ENCODE measurements at regions not wholly inside any gene's neighbourhood (a gene's known extent, or its start where the extent isn't known, plus 50 kb on each side); places are given as distances from the start of the nearest gene placed in this dataset.

DNA sequence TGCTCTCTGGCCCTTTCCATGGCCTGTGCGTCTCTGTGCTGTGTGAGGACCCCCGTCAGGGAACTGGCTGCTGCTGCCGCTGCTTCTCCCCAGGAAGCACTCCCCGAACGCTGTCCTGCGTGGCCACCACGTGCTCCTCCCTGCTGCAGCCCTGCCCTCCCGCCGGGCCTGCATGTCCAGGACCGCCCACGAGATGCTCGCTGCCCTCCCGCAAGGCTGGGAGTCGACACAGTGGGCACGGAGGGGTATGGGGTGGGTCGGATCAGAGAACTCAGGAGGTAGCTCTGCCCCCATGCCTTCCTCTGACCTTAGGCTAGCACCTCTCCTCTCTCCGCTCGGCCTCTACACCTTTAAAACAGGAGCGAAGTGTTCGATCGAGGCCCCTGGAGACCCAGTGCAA, 171.9 kb upstream of the AJAP1 start:
- no peak for DNase-seq (ENCODE audit: unreplicated experiment)
- intact Hi-C loops (cut with micrococcal nuclease): no loop called here
- no peak overlapping the region for H3K27ac Mint-ChIP-seq (ENCODE audit: low read depth, unreplicated experiment)
- peaks cover 21% of the 10 kb centered on the region for H3K9me3 Mint-ChIP-seq (ENCODE audit: unreplicated experiment)
- CTCF ChIA-PET: interaction anchor here (0.6 kb wide), 1 partner anchor 1156 kb away, joined by 5 read pairs; no protein-coding TSS in a partner anchor
- no peaks in the 10 kb centered on the region for H3K4me1 Mint-ChIP-seq (ENCODE audit: insufficient read depth, unreplicated experiment)
- POLR2A ChIA-PET: no interaction called here
- H3K4me3 Mint-ChIP-seq (ENCODE audit: unreplicated experiment): no peak overlapping the region
- no peaks in the 10 kb centered on the region for H3K36me3 Mint-ChIP-seq (ENCODE audit: insufficient read depth, unreplicated experiment)
- no TSS peak for BruUV-seq (replicated peaks)
- no peaks in the 10 kb centered on the region for H3K27me3 Mint-ChIP-seq (ENCODE audit: insufficient read depth, unreplicated experiment)
- TF ChIP-seq, protein P1, sequence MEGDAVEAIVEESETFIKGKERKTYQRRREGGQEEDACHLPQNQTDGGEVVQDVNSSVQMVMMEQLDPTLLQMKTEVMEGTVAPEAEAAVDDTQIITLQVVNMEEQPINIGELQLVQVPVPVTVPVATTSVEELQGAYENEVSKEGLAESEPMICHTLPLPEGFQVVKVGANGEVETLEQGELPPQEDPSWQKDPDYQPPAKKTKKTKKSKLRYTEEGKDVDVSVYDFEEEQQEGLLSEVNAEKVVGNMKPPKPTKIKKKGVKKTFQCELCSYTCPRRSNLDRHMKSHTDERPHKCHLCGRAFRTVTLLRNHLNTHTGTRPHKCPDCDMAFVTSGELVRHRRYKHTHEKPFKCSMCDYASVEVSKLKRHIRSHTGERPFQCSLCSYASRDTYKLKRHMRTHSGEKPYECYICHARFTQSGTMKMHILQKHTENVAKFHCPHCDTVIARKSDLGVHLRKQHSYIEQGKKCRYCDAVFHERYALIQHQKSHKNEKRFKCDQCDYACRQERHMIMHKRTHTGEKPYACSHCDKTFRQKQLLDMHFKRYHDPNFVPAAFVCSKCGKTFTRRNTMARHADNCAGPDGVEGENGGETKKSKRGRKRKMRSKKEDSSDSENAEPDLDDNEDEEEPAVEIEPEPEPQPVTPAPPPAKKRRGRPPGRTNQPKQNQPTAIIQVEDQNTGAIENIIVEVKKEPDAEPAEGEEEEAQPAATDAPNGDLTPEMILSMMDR (IDR thresholded peaks at IDR 0.05; ENCODE audit: unreplicated experiment): no peak

DNA sequence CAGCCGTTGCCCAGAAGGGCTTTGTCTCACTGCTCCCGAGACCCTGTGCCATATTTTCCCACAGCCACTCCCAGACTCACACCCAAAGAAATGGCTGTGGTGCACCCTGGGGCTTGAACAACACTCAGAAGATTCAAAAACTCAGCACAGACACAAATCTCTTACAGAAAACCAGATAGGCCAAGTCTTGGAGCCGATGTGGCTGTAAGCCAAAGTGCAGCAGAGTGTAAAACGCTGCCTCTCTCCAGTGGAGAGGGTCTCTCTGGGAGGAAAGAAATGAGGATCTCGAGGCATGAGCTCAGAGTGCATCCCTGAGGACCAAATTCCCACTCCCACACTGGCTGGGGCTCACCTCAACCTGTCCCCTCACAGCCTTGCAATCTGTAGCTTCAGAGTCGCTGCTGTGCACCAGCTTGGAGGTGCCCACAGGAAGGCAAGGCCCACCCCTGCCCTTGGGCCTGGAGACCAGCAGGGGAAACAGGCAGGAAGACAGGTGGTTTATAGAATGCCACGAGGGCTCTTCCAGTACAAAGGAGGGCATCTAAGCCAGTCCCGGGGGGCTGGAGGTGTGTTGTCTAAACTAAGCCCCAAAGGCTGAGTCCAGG, 171.3 kb upstream of the AJAP1 start:
- no peak overlapping the region for H3K27ac Mint-ChIP-seq (ENCODE audit: low read depth, unreplicated experiment)
- H3K9me3 Mint-ChIP-seq (ENCODE audit: unreplicated experiment): peaks cover 21% of the 10 kb centered on the region
- no TSS peak for BruUV-seq (replicated peaks)
- ChIA-PET POLR2A (no interaction called here), CTCF (no interaction called here)
- no peaks in the 10 kb centered on the region for H3K36me3 Mint-ChIP-seq (ENCODE audit: insufficient read depth, unreplicated experiment)
- TF ChIP-seq, protein P1 (IDR thresholded peaks at IDR 0.05; ENCODE audit: unreplicated experiment): no peak
- no peak overlapping the region for H3K4me3 Mint-ChIP-seq (ENCODE audit: unreplicated experiment)
- DNase-seq (ENCODE audit: unreplicated experiment): no peak
- intact Hi-C loops (cut with micrococcal nuclease): no loop called here
- no peaks in the 10 kb centered on the region for H3K4me1 Mint-ChIP-seq (ENCODE audit: insufficient read depth, unreplicated experiment)
- no peaks in the 10 kb centered on the region for H3K27me3 Mint-ChIP-seq (ENCODE audit: insufficient read depth, unreplicated experiment)

DNA sequence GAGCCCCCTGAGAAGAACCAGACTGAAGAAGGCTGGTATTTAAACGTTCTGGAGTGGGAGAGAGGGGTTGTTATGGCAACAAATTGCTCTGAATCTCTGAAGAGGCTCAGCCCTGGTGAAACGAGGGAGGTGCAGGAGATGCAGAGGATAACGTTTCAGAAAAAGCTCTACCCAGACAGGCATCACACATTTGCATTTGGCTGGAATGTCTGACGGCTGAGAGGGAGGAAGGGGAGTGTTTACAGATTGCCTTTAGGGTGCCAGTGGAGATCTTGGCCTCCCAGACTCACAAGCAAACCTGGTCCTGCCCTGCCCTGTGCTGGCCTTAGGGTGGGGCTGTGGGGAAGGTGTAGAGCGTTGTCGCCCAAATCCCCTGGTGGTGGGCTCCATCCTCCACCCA, 169.0 kb upstream of the AJAP1 start:
- intact Hi-C loops (cut with micrococcal nuclease): no loop called here
- DNase-seq (ENCODE audit: unreplicated experiment): no peak
- no peak overlapping the region for H3K4me3 Mint-ChIP-seq (ENCODE audit: unreplicated experiment)
- H3K36me3 Mint-ChIP-seq (ENCODE audit: insufficient read depth, unreplicated experiment): no peaks in the 10 kb centered on the region
- BruUV-seq (replicated peaks): no TSS peak
- TF ChIP-seq, protein P1 (IDR thresholded peaks at IDR 0.05; ENCODE audit: unreplicated experiment): no peak
- H3K9me3 Mint-ChIP-seq (ENCODE audit: unreplicated experiment): peaks cover 13% of the 10 kb centered on the region
- H3K4me1 Mint-ChIP-seq (ENCODE audit: insufficient read depth, unreplicated experiment): no peaks in the 10 kb centered on the region
- CTCF ChIA-PET: no interaction called here
- POLR2A ChIA-PET: no interaction called here
- no peaks in the 10 kb centered on the region for H3K27me3 Mint-ChIP-seq (ENCODE audit: insufficient read depth, unreplicated experiment)
- no peak overlapping the region for H3K27ac Mint-ChIP-seq (ENCODE audit: low read depth, unreplicated experiment)

DNA sequence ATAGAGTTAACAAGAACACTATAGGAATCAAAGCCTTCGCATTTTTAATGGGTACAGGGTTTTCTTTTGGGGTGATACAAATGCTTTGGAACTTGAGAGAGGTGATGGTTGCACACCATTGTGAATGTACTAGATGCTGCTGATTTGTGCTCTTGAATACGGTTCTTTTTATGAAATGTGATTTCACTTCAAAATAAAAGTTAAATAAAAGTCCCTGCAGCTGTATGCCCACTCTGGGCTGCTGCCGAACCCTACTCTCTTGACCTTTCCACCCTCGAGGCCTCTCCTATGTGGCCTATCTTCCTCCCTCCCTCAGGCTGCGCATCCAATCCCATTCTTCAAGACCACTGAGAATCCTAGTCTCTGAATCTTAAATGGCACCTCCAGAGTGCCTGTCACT, 168.5 kb upstream of the AJAP1 start:
- Mint-ChIP-seq H3K36me3 (ENCODE audit: insufficient read depth, unreplicated experiment) (no peaks in the 10 kb centered on the region), H3K27ac (ENCODE audit: low read depth, unreplicated experiment) (no peak overlapping the region), H3K4me1 (ENCODE audit: insufficient read depth, unreplicated experiment) (no peaks in the 10 kb centered on the region), H3K27me3 (ENCODE audit: insufficient read depth, unreplicated experiment) (no peaks in the 10 kb centered on the region), H3K9me3 (ENCODE audit: unreplicated experiment) (peaks cover 18% of the 10 kb centered on the region), H3K4me3 (ENCODE audit: unreplicated experiment) (no peak overlapping the region)
- no TSS peak for BruUV-seq (replicated peaks)
- TF ChIP-seq, protein P1 (IDR thresholded peaks at IDR 0.05; ENCODE audit: unreplicated experiment): no peak
- POLR2A ChIA-PET: no interaction called here
- intact Hi-C loops (cut with micrococcal nuclease): no loop called here
- DNase-seq (ENCODE audit: unreplicated experiment): no peak
- CTCF ChIA-PET: no interaction called here

Measured in MCF 10A (cell line).